NT2/D1 (cell line): ENCODE measurements at regions not wholly inside any gene's neighbourhood (a gene's known extent, or its start where the extent isn't known, plus 50 kb on each side); places are given as distances from the start of the nearest gene placed in this dataset.

Experiments used
- SUZ12 ChIP-seq: IDR thresholded peaks from 2 replicates; pipeline ENCODE4 v1.6.1; 2011; ENCODE audit not compliant: insufficient read length, insufficient read depth; ENCODE audit errors: extremely low read depth
- YY1 ChIP-seq: IDR thresholded peaks from 2 replicates; pipeline ENCODE4 v1.6.1; 2011; ENCODE audit not compliant: insufficient read length, insufficient read depth
- ZNF274 ChIP-seq: IDR thresholded peaks from 2 replicates; pipeline ENCODE4 v1.6.1; 2011; ENCODE audit warnings: mild to moderate bottlenecking, low read depth, low read length

DNA sequence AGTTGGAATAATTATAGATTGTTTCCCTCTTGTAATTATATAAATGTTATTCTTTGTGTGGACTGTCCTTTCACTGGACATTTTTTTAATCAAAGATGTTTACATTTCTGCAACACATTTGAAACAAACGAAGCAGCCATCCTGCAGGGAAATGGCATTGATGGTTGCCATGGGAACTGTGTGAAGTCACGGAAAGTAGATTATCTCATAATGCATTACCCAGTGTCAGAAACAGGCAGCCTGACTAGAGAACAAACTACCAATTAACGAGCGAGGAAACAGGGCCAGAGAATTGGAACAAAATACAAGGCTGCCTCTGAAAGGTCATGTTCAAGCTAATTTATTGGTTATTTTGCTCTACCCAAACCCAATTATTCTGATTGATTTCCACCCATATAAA lies 96.9 kb upstream of the LARGE1 start:
- TF ChIP-seq SUZ12 (no peak), ZNF274 (no peak), YY1 (no peak)
